Activated gamma-delta T cell treated with anti-CD3 and anti-CD28 coated beads, Interleukin-2, amount 50 U/mL, for 16 hours (primary cell): ENCODE measurements at regions not wholly inside any gene's neighbourhood (a gene's known extent, or its start where the extent isn't known, plus 50 kb on each side); places are given as distances from the start of the nearest gene placed in this dataset.
A peak's percentile ranks its signal among the peaks of the same experiment; 100 is the strongest.
"Not testable (repeated sequence)": the region's sequence is repeated elsewhere in the genome, so short reads cannot be mapped to it uniquely, and the experiment has no call there.

Experiments
- DNase-seq: peaks from one replicate; pipeline ENCODE4 v3.0.0-alpha.2; 2020; ENCODE audit warnings: low read depth

- DNase-seq = no peak
These were observed 77.3 kb downstream of the PPCDC start for GRCh38 chr15:75100679-75101078.

- DNase-seq = no peak
These were observed 81.6 kb downstream of the PPCDC start for GRCh38 chr15:75104804-75105557.

GRCh38 chr15:75107516-75107907, 84.1 kb downstream of the PPCDC start:
- no peak for DNase-seq

GRCh38 chr15:75107908-75108838, 84.8 kb downstream of the PPCDC start:
- DNase-seq = peak; percentile 63

- DNase-seq = no peak
These were observed 85.8 kb downstream of the PPCDC start for GRCh38 chr15:75109021-75109735.

GRCh38 chr15:75109736-75110130, 86.3 kb downstream of the PPCDC start:
- no peak for DNase-seq

- DNase-seq = no peak
These were observed 89.0 kb downstream of the PPCDC start for GRCh38 chr15:75112278-75112847.

GRCh38 chr15:75112848-75113492, 88.7 kb upstream of the C15orf39 start:
- DNase-seq = no peak

- DNase-seq = no peak
These were observed 87.4 kb upstream of the C15orf39 start for GRCh38 chr15:75114327-75114726.

GRCh38 chr15:75114796-75115195, 86.9 kb upstream of the C15orf39 start:
- DNase-seq = no peak

GRCh38 chr15:75115411-75115913, 86.2 kb upstream of the C15orf39 start:
- DNase-seq = not testable (repeated sequence)

GRCh38 chr15:75116143-75116542, 85.5 kb upstream of the C15orf39 start:
- DNase-seq = not testable (repeated sequence)

GRCh38 chr15:75117993-75118392, 83.7 kb upstream of the C15orf39 start:
- DNase-seq = no peak

GRCh38 chr15:75119312-75119711, 82.4 kb upstream of the C15orf39 start:
- DNase-seq = not testable (repeated sequence)

GRCh38 chr15:75121491-75121890, 80.2 kb upstream of the C15orf39 start:
- no peak for DNase-seq

- no peak for DNase-seq
These were observed 78.3 kb upstream of the C15orf39 start for GRCh38 chr15:75123395-75123794.

GRCh38 chr15:75124278-75124677, 77.4 kb upstream of the C15orf39 start:
- not testable (repeated sequence) for DNase-seq

- DNase-seq = no peak
These were observed 75.7 kb upstream of the C15orf39 start for GRCh38 chr15:75125935-75126334.

GRCh38 chr15:75126864-75127580, 74.7 kb upstream of the C15orf39 start:
- no peak for DNase-seq

- no peak for DNase-seq
These were observed 71.9 kb upstream of the C15orf39 start for GRCh38 chr15:75129788-75130187.

GRCh38 chr15:75131269-75131643, 70.4 kb upstream of the C15orf39 start:
- DNase-seq = no peak
